Amniotic epithelial cell (primary cell): ENCODE measurements at regions not wholly inside any gene's neighbourhood (a gene's known extent, or its start where the extent isn't known, plus 50 kb on each side); places are given as distances from the start of the nearest gene placed in this dataset.
A peak's percentile ranks its signal among the peaks of the same experiment; 100 is the strongest.

Experiments used
- DNase-seq: peaks from one replicate; pipeline ENCODE4 v3.0.0-alpha.2; 2010; ENCODE audit warnings: low read depth

DNA sequence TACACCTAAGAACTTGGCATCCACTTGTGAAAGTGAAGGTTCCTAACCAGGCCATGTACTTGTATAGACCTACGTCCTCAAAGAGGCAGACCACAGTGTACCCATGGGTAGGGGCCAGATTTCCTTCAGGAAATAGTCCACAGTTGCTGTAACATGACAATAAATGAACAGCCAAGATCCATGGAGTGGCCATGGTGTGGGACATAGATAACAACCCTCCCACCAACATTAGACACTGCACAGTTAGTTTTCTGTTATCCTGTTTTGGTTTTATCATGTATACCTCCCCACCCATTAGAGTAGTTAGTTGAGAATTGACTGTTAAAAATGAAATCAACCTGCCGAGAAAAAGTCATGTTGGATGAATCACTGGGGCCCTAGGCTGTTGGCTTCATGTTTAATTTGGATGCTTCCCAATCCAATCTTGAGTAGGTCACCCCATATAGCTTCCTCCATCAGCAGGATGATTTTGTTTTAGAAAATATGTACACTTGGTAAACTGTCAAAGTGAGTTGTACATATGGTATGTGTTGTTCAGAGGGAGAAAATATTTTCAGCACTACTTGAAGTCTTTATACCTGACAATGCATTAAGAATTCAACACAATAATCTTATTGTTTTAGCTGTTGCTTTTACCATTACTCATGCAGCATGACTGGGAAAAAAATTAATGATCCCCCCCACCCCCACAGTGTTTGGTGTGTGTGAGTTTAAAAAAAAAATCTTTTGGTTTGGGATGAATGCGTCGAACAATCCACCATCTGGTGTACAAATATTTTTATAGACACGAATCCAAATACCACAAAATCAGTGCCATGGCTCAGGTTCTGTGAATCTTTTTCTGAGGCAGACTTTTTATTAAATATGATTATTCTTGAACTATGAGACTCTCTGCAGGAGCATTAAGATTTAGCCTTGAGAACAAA is 88.3 kb upstream of the ARHGAP29 start:
- peak; percentile 91 for DNase-seq

DNA sequence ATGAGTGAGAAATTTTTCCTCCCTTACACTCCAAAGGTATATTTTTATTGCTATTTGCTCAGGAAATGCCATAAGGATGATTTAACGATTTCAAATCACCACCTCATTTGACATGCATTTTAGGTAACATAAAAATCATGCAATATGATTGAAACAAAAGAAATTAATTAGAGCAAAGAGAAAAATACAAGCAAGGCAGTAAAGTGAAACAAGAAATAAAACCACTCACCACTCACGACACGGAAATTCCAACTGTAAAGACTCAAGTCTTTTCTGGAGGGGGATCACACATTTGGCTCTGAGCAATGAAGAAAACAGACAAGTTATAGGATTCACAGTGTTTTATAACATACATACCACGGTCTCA is 86.8 kb upstream of the ARHGAP29 start:
- DNase-seq, result no peak

DNA sequence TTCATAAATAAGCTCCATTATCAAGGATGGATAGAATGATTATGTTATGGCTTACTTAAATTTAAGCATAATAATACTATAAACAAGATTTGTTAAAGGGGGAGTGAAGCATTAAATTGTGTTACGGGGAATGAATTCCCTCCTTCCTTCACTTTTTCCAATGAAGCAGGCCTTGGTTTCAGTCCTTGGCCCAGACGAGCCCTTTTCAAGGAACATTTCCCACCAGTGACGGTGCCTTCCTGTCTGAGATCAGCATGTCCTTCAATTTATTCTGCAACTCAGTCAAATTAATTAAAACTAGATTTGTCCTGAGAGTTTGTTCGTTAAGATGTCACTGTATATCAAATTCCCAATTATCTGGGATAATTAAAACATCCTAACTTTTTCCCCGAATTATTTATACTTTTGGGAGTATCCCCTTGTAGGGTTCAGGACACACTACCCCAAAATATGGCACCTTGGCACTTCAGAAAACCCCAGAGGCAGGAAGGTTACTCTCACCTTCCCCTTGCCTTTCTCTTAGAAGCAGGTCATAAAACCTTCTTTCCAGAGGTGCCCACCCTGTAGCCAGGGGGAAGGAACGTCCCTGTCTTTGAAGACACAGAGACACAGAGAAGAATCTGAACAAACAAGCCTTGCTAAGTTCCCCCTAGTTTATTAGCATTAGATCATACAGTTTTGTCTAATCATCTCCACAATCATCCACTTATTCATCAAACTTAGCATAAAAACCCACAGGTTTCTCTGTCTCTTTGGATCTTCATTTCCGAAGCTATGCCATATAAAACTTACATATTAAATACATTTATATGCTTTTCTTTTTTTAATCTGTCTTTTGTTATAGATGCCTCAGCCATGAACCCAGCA is 86.2 kb upstream of the ARHGAP29 start:
- DNase-seq, result no peak

DNA sequence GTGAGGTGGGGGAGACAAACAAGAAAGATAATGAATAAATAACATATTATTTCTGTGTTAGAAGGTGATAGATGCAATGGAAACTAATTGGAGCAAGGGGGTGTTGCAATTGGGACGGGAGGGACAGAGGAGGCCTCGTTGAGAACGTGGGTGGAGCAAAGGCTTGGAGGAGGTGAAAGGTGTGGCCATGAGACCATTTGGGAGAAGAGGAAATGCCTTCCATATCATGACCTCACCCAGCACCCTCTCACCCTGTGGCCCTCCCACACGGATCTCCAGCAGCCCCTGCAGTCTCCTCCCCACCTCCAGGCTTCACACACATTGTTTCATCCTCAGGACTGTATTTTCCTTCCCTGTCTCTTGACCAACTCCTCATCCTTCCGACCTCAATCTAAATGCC is 85.3 kb upstream of the ARHGAP29 start:
- peak; percentile 7 for DNase-seq

DNA sequence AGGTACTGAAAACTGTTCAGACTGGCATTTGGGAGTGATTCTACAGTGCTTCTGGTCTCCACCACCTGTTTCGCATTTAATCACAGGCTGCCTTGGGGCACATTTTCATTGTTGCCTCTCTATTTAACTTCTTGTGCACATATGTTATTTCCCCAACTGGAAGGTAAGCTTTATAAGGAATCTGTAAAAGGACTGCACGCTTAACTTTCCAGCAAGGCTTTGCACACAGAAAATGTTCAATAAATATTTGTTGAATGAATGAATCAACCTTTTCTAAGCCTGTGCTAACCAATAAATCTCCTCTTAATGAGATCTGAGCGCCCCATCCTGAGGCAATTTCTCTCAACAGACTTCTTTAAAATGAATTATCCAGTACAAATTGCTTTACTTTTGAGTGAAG is 84.3 kb upstream of the ARHGAP29 start:
- DNase-seq, result no peak

DNA sequence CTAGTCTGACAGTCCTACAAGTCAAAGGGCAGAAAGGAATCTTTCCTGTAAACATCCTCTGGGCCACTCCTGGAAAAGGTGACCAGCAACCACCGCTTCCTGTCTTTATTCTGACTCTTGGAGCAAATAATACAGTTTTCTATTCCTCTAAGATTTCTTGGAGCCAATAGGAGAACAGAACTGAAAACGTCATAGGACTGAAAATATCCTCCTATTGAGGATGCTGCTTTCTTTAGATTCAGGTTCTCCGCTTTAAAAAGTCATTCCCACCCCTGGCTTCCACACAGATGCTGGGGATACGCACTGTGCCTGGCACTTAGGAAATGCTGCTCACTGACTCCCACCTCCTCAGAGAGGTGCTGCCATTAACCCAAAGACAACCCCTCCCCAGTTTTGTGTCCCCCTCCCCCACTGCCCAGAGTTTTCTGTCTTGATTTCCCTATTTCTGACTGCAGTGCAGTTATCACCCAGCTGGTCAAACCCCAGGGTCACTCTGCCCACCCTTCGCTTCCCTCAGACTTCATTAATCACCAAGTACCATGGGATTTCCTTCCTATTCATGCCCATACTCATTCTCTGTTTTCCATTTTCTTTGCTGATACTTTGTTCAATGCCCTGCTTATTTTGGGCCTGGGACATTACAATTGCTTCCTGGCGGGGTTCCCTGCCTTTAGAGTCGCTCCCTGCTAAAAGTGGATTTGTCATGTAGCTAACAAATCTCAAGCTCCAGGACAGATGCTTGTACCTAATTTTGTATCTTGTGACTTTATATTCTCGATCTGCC is 82.1 kb upstream of the ARHGAP29 start:
- no peak for DNase-seq

DNA sequence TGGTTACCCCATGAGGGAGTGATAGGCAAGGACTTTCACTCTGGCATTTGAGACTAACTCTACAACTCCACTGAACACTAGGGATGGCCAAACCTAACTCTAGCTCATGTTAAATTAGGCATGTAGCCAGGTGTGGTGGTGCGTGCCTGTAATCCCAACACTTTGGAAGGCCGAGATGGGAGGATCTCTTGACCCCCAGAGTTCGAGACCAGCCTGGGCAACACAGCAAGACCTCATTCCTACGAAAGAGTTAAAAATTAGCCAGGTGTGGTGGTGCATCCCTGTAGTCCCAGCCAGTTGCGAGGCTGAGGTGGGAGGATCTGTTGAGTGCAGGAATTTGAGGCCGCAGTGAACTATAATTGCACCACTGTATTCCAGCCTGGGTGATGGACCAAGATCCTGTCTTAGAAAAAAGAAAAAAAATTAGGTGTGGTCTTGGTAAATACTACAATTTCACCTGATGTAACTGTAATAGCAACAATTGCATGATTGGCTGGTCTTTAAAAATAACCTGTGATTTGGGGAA is 81.2 kb upstream of the ARHGAP29 start:
- DNase-seq, result no peak

DNA sequence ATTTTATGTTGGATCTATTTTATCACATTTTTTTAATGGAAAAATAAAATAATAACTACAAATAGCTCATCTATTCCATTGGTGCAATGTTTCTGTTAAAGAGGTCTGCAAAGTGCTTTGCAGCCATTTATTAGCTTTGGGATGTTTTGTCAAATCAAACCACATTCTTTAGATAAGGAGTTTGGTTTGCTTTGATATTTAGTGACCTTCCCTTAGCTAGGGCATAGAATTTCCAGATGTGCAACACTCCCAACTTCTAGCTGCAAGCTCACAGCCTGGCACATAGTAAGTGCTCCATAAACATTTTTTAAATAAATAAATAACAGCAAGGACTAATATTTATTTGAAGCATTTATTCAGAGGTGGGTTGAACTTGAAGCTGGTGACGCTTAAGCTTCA is 80.4 kb upstream of the ARHGAP29 start:
- DNase-seq, result peak; percentile 27

DNA sequence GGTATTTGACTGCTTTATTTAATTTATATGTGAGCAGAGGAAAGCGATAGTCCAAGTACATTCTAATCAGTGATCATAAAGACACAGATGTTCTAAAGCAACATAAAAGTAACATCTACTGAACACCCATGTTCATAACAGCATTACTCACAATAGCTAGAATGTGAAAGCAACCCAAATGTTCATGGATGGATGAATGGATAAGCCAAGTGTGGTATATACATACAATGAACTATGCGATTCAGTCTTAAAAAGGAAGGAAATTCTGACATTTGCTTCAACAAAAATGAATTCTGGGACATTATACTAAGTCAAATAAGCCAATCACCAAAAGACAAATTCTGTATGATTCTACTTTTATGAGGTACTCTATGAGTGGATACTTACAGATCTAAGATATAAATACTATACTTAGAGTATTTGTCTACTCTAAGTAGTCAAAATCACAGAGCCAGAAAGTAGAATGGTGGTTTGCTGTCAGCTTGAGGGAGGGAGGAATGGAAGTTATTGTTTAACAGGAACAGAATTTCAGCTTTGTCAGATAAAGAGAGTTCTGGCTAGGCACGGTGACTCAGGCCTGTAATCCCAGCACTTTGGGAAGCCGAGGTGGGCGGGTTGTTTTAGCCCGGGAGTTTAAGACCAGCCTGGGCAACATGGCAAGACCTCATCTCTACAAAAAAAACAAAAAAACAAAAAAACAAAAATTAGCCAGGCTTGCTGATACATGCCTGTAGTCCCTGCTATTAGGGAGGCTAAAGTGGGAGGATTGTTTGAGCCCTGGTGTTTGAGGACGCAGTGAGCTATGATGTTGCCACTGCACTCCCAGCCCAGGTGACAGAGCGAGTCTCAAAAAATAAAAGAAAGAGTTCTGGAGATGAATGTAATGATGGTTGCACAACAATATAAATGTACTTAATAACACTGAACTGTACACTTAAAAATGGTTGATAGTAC is 79.7 kb upstream of the ARHGAP29 start:
- DNase-seq, result peak; percentile 58

DNA sequence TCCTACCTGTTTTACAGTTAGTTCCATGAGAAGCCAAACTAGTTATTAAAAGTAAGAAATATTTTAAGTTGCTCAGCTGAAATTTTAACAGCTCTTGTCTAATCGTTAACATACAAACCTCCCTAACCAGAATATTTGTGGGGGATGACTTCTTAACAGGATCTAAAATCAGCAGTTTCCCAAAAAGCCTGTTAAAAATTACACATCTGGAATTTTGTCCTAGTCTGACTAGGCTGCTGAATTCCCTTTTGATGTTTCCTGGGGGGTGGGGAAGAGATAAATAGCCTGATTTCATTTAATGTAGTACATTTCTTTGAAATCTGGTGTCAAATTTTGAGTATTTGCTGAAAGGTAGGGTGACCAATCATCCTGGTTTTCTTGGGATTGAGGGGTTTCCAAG is 78.8 kb upstream of the ARHGAP29 start:
- no peak for DNase-seq

DNA sequence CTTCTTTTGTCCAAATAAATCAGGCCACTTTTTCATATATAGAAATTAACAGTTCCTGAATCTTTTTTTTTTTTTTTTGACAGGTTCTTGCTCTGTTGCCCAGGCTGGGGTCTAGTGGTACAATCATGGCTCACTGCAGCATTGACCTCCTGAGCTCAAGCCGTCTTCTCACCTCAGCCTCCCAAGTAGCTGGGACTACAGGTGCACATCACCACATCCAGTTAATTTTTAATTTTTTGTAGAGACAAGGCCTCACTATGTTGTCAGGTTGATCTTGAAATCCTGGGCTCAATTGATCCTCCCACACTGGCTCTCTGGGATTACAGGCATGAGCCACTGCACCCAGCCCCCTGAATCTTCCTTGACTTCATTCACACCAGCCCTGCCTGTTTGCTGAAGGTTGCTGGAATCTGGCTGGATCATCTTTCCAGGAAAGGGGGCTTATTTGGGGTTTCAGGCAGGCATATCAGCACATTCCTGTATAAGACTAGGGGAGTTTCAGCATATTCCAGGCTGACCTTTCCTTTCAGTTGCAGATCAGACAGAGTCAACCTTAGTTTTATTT is 78.2 kb upstream of the ARHGAP29 start:
- DNase-seq, result no peak

DNA sequence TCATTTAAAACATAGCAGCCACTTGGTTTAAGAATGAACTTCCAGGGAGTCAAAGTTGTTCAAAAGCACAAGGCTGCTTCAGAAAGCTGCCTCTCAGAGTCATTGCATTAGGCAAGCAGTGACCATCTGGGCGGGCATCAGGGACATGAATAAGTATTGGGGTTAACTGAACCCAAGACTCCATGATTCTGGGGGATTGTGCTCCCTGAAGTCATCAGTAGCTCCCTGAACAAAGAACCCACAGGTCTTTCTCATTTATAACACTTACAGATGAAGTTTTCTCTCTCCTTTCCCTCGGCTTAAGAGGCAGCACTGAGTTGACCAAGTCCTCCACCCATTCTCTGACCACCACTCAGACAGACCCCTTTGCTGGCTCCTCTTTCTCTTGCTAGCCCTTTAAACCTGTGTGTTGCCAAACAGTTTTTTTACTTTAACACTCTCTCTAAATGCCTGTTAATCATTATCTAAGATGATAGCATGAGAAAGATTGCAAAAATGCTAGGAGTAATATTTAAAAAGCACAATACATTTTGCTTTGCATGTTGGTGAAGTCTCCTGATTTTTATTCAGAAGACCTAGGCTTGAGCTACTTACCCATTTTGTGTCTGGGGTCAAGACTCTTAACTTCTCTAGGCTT is 77.0 kb upstream of the ARHGAP29 start:
- DNase-seq, result no peak

DNA sequence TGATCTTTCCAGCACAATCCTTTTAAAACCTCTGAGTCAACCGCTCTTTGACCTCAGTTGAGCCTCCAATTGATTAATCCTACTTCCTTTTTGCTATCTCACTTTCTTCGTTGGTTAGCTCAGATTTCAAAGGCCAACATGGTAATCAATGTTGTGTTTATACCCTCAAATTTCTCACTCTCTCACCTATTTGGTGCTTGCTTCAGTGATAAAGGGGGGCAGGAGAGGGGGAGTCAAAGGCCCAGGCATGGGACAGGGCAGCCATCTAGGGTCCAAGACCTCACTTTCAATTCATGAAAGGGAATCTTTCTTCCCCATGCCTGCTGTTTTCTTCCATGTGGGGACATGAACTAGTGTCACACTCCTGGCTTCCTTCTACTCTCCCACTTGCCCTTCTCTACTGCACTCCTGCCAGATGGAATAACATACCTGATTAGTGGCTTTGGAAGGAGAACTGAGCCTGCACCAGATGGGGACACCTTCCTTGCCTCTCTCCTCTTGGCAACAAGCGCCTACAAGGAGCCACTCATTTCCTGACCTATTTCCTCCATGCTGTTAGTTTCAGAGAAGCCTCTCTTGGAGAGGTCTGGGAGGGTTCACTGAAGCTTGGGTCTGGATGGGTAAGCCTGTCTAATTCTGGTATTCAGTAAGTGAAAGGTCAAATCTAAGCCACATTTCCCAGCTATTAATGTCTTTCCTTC is 73.3 kb upstream of the ARHGAP29 start:
- no peak for DNase-seq

DNA sequence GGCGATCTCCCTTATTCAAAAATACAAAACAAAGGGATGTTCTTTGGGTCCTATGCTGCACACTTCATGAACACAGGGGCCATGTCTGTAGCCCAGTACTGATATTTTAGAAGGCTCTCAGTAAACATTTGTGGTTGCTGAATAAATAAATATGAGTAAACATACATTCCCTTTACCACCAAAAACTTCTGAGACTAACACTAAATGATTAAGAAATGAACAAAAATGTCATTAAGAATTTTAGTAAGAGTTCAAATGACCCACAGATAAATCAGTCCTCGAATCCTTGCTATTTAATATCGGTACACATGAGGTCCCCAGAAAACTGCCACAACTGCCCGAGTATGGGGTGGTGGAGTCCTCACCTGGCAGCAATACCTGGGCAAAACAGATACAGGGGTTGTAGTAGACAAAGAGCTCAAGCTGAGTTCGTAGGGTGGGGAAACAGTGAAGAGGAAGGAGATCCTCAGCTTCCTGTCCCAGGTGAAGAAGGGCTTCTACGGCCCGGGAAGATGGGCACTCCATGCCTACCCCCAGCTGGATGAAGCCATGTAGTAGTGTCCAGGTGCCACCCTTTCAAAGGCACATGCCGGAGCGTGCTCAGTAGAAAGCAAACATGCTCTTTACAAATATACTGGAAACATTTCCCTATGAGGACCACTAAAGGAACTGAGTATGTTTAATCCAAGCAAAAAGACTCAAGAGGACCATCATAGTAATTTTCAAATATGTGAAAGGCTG is 72.6 kb upstream of the ARHGAP29 start:
- no peak for DNase-seq

DNA sequence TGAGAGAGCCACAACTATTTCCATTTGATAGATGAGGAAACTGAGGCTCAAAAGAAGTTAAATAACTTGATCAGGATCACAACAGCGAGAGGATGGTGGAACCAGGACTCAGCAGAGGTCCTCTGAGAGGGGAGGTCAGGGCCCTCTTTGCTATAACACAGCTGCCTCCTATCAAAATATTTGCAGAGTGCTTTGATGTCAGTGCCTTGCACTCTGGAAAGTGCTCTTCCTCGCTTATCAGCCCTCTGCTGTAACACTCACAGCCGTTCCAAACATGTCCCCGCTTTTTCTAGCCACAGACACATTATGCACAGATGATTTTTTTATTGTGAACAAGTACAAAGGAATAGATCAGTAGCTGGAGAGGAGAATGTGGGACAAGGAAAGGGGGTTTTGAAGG is 71.8 kb upstream of the ARHGAP29 start:
- DNase-seq, result no peak

DNA sequence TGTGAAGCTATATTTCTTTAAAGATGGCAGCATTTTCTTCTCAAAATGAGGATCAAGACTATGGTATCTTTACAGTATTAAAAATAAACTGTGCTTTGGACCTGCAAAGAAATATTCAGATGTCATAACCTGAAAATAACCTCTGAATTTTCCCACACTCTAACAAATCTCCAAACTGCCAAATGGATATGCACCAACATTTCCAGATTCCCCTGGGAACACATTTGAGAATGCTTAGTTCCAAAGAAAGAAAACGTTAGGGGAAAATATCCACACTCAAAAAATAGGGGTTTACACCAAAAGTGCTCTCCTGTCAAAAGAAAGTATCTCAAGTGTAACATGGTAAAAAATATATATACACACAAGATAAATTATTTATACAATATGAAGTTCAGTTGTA is 69.1 kb upstream of the ARHGAP29 start:
- no peak for DNase-seq

DNA sequence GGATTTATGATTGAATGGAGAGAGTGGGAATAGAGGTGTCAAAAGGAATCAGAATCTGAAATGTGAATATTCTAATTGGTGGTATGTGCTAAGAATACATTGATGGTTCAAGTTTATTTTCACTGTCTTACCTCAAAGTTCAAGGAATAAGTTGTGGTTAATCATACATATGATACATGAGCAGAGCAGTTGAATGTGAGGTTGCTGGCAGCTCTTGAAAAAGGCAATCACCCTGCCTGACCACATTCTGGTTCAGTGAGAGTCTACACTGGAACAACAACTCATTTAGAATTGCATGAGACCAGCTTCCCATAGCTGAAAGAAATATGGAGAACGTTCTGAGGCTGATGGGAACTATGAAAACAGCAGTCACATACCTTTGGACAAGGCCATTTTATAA is 68.3 kb upstream of the ARHGAP29 start:
- peak; percentile 73 for DNase-seq

DNA sequence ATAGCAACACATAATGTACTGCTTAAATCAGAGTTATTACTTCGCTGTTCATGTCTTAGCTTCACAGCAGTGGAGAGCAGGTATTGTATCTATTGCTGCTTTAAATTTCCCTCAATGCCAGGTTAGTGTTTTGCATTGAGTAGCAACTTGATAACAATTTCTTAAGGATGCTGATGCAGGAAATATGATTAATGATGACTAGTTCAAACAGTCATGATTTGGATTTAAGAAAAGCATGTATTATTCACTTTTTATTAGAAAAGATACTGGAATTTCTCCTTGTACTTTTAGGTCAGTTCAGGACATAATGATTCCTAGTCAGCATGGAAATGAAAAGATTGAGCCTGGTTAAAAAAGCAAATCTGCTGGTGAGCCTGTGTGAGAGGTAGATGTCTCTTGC is 67.2 kb upstream of the ARHGAP29 start:
- DNase-seq, result no peak

DNA sequence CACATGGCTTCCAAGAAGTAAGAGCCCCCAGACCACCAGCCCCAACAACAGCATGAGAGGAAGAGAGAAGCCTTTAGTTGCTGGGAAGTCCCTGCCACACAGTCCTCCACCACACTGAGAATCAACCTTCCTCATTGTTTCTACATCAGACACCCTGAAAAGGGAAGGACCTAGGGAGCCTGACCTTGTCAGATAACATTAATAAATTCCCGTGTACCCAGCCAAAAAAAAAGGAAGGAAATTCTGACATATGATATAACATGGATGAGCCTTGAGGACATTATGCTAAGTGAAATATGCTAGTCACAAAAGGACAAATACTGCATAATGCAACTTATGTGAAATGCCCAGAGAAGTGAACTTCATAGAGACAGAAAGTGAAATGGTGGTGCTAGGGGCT is 65.6 kb upstream of the ARHGAP29 start:
- DNase-seq, result no peak
